Inflammatory macrophage treated with lipopolysaccharide for 1 hour (primary cell): ENCODE measurements at regions not wholly inside any gene's neighbourhood (a gene's known extent, or its start where the extent isn't known, plus 50 kb on each side); places are given as distances from the start of the nearest gene placed in this dataset.
A peak's percentile ranks its signal among the peaks of the same experiment; 100 is the strongest.

Source experiments
- DNase-seq, 2 donors: peaks; one replicate each; pipeline ENCODE4 v3.0.0-alpha.2; 2020 to 2022

DNA sequence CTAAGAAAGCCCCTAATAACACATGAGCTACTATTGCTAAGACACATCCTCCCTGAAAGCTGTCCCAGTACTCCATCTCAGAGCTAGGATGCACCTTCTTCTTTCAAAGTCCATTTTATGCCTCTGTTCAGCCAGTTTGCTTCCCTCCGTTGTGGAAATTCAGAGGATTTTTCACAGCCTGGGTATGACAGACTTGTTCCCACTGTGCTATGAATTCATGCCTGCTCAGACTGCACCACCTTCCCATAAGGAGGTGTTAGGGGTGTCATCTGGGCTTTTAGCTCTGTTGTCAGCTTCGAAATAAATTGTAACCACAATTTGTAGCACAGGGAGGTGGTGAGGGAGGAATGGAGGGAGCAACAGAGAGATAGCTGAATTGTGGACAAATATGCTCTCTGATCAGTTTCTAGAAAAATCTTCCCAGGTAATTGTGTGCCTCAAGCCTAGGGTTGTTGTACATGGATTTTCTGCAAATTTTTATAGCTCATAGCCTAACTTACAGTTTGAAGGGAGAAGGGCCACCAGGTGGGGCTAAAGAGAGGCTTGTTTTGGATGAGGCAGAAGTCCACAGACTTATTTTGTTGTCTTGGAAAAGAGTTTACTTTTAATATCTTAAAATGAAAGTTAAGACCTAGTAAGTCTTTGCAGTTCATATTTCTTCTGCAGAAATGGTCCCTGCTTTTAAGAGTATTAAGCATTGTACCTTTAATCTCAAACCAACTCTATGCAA is 462.0 kb downstream of the PDCD6IP start:
- DNase-seq: peak; percentile 43 to 81

DNA sequence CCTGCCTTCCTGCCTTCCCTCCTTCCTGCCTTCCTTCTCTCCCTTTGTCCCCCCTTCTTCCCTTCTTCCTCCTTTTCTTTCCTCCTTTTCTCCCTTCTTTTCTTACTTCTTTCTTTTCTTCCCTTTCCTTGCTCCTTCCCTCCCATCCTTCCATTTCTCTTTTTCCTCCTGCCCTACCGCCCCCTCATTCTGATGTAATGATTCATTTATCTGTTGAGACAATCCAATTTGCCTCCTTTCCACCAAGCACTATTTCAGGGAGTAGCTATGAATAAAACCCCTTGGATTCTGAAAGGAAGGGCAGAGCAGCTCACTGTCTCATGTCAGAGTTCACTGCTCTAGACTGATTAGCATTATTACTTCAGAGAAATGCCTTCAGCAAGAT is 462.6 kb downstream of the PDCD6IP start:
- DNase-seq: peak; percentile 22 to 27

DNA sequence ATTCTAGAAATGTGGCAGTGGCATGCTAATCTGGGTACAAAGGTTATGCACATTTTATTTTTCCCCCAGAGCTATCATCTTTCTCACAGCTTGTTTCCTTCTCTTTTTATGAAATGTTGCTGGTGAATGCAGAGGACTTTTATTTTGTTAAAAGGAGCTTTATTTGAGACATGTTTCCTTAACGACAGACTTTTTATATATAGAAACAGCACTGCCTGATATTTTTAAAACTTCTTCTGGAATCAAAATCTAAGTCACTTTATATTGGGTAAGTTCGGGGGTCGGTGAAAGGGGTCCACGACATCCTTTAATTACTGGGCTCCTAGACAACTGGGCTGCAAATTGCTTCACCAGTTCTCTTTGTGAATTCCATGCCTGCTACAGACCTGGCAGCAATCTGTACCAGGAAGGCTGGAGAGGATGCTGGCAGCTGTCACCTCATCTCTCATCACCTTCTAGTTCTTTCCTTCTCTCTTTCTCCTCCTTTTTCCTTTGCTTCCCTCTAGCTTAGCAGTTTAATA is 464.7 kb downstream of the PDCD6IP start:
- DNase-seq: peak; percentile 20 to 34

DNA sequence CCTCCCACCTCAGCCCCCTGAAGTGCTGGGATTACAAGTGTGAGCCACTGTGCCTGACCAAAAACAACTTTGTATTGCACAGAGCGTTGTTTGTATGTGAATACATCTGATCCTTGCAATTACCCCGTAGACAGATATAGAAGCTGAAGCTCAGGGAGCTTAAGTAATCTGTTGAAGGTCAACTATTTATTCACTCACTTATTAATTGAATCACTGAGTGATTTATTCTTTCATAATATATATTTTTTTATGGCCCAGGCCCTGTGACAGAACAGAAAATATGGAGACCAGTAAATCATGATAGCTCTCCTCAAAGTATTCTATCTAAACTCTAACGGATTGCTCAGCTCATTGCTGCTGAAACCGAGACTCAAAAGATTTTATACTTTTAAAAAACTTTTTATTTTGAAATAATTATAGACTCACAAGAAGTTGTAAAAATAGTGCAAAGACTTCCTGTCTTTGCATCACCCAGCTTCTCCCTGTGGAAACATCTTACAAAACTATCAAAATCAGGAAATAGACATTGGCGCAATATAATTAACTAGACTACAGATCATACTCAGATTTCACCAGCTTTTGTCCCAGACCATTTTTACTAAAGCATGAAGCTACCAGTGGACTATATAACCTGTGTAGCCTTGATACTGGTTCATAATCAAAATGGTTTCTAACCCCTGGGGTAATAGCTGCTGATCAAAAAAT is 466.1 kb downstream of the PDCD6IP start:
- DNase-seq: peak; percentile 81 to 83

- no peak for DNase-seq
These were observed 468.7 kb downstream of the PDCD6IP start for GRCh38 chr3:34267088-34267487.

- DNase-seq: peak; percentile 45 to 60
These were observed 469.7 kb downstream of the PDCD6IP start for GRCh38 chr3:34268032-34268709.

GRCh38 chr3:34275811-34276210 is 477.4 kb downstream of the PDCD6IP start:
- no peak for DNase-seq

DNA sequence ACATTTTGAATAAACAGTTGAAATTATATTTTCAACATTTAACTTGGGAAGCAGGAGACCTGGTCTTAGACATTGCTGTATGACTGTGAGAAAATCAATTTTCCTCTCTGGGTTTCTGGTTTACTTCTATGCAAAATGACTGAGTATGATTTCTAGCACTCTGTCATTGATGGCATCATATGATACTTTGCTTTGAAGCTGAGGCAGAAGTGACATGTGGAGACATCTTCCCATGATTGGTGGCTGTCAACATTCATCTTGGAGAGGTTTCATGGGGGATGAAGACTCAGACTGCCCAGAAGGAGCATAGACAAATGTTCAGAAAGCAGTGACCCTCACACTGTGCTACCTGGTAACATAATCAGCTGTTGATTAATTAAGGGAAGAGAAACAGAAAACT is 477.9 kb downstream of the PDCD6IP start:
- no peak for DNase-seq

DNA sequence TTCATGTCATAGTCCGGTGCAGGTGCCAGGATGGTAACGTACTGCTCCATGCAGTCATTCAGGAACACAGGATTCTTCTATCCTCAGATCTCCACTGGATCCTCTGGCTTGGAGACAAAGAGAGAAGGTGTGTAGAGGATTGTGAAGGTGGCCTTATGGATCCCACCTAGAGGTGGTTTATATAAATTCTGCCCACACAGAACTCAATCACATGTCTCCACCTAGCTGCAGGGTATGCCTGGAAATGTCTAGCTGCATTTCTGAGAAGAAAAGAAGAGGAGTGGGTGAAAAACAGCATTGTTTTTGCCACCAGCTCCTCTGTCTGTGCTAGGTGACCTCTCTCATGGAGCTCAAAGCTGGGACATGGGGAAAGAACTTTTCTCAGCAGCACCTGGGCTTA is 478.7 kb downstream of the PDCD6IP start:
- no peak for DNase-seq

GRCh38 chr3:34279901-34280300 is 481.5 kb downstream of the PDCD6IP start:
- DNase-seq: peak in 1 of 2 donors; percentile 17

DNA sequence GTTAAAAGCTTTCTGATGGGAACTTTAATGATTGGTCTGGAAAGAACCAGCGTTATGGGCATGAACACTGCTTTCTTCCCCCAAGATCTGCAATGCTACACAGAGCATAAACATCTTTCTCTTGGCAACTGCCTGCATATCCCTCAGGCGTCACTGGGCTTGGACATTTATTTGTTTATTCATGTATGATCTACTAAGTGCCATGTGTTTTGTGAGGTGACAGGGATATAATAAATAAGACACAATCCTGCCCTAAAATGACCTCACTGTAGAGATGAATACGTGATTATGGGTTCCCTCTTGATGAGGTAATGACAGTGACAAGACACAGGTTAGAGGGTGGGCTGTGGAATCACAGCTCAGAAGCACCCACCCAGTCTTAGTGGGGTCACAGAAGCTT is 485.3 kb downstream of the PDCD6IP start:
- DNase-seq: no peak

DNA sequence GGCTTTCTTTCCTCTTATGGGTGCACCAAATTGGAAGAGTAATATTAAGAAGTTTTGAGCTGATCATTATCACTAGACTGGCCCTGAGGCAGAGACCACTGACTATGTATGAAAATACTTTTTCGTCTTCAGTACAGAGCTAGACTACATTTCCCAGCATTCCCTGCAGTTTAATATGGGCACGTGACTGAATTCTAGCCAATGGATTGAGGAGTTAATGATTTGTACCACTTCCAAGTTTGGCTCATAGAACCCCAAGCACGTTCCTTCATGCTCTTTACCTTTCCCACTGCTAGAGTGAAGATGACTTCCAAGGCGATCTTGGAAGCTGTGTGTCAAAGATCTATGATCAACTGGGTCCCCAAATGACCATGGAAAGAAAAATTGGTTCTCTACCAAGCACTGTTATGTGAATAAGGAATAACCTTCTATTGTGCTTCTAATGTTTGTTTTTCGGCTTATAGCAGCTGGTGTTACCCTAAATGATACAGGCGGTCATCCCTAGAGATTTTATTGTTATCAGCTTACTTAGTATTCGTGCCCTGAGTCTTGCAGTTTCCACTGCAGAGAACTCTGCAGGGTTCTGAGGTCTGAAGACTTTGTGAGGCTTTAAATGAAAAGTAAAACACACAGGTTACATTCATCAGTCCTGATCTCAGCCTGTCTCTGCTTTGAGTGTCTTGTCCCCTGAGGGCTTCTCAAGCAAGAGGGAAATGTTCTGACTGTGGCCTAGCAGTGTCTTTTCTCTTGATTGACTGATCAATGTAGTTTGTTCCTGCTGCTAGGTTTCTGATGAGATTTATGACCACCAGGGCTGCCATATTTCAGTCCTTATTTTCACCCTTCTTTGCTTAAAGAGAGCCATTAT is 486.8 kb downstream of the PDCD6IP start:
- no peak for DNase-seq

GRCh38 chr3:34285827-34286188 is 487.4 kb downstream of the PDCD6IP start:
- DNase-seq: no peak

DNA sequence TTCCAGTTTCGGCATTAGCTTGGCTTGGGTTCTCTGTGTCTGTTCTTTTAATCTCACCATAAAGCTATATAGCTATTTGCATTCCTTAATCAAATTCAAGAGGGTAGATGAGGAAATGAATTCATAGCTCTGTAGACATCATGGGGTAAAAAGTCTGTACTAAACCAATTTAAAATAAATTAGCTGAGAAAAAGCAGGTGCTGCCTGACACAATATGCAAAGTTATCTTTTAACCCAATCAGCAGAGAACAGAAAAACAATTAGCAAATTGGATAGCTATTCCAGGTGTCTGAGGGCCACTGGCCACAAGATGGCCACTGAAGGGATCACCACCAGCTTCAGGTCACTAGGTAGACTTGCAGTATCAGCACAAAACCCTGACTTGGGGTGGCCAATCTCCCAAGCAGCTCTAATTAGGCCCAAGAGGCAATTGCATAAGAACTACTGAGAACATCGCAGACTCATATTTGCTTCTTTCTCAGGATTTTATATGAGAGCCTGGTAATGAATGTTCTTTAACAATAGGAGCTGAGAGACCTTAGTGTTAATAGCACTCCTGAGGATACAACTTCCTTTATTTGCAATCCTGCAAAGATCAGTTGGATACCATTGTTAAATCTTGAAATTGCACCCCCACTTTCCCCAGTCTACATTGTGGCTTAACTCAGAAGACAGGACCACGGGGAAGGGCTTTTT is 494.3 kb downstream of the PDCD6IP start:
- no peak for DNase-seq

DNA sequence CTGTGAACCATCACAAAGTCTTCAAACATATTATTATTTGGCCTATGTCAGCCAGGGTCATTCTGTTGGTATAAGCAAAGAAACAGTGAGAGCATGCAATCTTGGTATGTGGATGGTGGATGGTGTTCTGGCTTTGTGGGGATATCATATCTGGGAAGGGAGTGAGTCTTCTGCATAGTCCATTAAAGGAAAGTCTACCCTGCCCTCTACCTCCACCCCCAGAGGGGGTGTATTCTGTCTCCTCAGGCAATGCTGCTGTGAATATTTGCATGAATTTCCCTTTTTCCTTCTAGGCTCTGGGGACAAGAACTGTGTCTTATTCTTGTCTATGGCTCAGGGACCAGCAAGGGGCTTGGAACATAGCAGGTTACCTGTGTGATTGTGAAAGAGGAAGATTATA is 495.8 kb downstream of the PDCD6IP start:
- no peak for DNase-seq

- DNase-seq: no peak
These were observed 498.4 kb downstream of the PDCD6IP start for GRCh38 chr3:34296796-34297195.

- DNase-seq: no peak
These were observed 500.2 kb downstream of the PDCD6IP start for GRCh38 chr3:34298653-34299052.

DNA sequence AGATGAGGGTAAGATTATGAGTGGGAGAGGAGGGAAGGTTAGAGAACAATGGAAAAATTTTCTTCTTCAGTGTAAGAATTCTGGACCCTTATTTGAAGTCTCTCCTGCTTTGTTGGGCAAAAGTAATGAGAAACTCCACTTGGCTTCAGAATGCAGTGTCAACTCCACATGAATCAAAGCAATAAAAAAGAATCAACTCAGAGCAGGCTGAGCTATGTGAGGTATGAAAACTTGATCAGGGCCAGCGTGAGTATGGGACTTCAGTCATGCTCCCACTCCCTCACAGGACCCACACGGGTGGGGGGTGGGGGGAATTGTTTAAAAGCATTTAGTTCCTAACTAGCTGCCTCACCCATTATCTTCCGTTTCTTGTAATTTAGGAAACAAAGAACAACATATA is 502.2 kb downstream of the PDCD6IP start:
- no peak for DNase-seq

DNA sequence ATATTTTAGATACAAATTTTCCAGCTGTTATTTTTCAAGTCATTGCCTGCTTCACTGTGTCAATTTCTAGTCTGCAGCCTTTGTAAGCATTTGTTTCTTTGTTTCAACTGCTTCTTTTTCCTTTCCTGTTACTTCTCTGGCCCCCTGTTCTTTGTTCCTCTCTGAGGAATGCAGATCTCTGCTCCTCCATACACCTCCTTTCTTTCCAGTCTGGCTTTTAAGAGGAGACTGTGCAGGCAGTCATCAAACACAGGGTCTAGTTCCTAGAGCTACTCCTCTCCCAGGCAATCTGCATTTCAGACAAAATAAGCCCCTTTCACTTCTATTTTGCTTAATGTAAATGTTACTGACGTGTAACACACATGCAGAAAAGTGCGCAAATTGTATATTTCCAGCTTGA is 502.9 kb downstream of the PDCD6IP start:
- no peak for DNase-seq

DNA sequence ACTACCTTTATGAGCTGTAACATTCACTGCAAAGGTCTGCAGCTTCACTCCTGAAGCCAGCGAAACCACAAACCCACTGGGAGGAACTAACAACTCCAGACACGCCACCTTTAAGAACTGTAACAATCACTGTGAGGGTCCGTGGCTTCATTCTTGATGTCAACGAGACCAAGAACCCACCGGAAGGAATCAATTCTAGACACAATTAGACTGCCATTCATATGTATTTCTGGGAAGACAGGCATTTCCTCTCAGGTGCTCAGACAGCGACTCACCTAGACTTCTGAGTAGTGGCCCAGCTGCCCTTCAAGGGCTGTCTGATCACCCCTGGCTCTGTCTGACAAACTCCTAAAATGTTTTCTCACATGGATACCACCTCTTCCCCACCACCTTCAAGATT is 506.8 kb downstream of the PDCD6IP start:
- no peak for DNase-seq

DNA sequence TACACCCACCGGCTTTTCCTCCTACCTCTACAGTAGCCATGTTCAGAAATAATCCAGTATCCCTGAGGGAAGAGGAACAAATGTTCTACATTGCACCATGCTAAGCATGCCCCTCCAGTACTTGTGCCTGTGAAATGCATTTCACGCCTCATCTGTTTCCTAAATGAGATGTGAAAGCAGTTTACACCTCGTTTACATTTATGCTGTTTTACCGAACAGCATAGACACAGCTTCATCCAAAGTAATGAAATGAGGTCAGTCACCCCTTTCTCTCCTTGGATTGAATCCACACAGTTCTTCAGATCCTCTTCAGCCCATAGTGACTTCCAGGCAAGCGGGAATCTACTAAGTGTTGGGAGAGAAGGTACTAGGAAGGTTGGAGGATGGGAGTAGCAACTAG is 514.3 kb downstream of the PDCD6IP start:
- no peak for DNase-seq

GRCh38 chr3:34319881-34320280 is 521.5 kb downstream of the PDCD6IP start:
- no peak for DNase-seq
